Prostate gland (tissue), 2 donors: ENCODE measurements at regions not wholly inside any gene's neighbourhood (a gene's known extent, or its start where the extent isn't known, plus 50 kb on each side); places are given as distances from the start of the nearest gene placed in this dataset.

Source experiments
- DNase-seq: peaks from one replicate; pipeline ENCODE4 v3.0.0-alpha.2; 2019; ENCODE audit warnings: low spot score
- H3K27ac ChIP-seq, 2 donors: fragments of 200-600 bp; sonication (generic); 2 replicates each; pipeline ENCODE4 v1.5.1; 2017 to 2019
- H3K27me3 ChIP-seq: fragments of 200-600 bp; sonication (generic); replicated peaks from 2 replicates; pipeline ENCODE4 v1.5.1; 2019; ENCODE audit not compliant: insufficient read depth
- H3K36me3 ChIP-seq, 2 donors: fragments of 200-600 bp; sonication (generic); 1 replicate in 1 of 2; 2 replicates in 1 of 2; pipeline versions ENCODE4 v1.5.1 to v1.8.1; 2017 to 2019
- H3K4me1 ChIP-seq: fragments of 200-600 bp; sonication (generic); replicated peaks from 2 replicates; pipeline ENCODE4 v1.5.1; 2019
- H3K4me3 ChIP-seq, 2 donors: fragments of 200-600 bp; sonication (generic); 2 replicates each; pipeline ENCODE4 v1.5.1; 2017 to 2019
- H3K9me3 ChIP-seq: fragments of 200-600 bp; sonication (generic); 2 replicates; pipeline ENCODE4 v1.5.1; 2017
- CTCF ChIP-seq, 4 experiments: fragments of 200-600 bp in 2 of 4; fragments of 450-650 bp in 2 of 4; sonication (generic) in 2 of 4; IDR thresholded peaks; 1 replicate in 3 of 4; 2 replicates in 1 of 4; pipeline ENCODE4 v1.5.1; 2016 to 2019; ENCODE audit warnings: antibody characterized with exemption in 4 of 4, mild to moderate bottlenecking in 2 of 4, moderate library complexity in 2 of 4
- POLR2A ChIP-seq: fragments of 450-650 bp; IDR thresholded peaks from one replicate; pipeline ENCODE4 v1.6.1; 2016; ENCODE audit warnings: antibody characterized with exemption, mild to moderate bottlenecking
- POLR2AphosphoS5 ChIP-seq: sonication (generic); formaldehyde crosslinking; IDR thresholded peaks from one replicate; pipeline ENCODE4 v1.6.1; 2017; ENCODE audit warnings: antibody characterized with exemption
- WGBS: methylation state at CpG from one replicate; pipeline ENCODE4 v1.1.5; 2018; 5-methylcytosine and 5-hydroxymethylcytosine counted together
- intact Hi-C: fragments of 100-400 bp; cut with DNase I; formaldehyde crosslinking; loops from one replicate; pipeline ENCODE4 v1.14.2; 2022

GRCh38 chr16:51988977-51989376 is 558.0 kb downstream of the TOX3 start:
- intact Hi-C loops: no loop called here
- Histone ChIP-seq H3K36me3 (no peaks in the 10 kb centered on the region), H3K27ac (no peak overlapping the region), H3K27me3 (no peaks in the 10 kb centered on the region), H3K9me3 (no peaks in the 10 kb centered on the region), H3K4me1 (no peaks in the 10 kb centered on the region), H3K4me3 (no peak overlapping the region)
- no peak for DNase-seq
- TF ChIP-seq POLR2AphosphoS5 (no peak), POLR2A (no peak)

GRCh38 chr16:51987519-51987918 is 559.4 kb downstream of the TOX3 start:
- TF ChIP-seq POLR2AphosphoS5 (no peak), POLR2A (no peak), CTCF (IDR thresholded peaks at IDR 0.05) (no peak)
- Histone ChIP-seq H3K36me3 (no peaks in the 10 kb centered on the region), H3K27me3 (no peaks in the 10 kb centered on the region), H3K9me3 (no peaks in the 10 kb centered on the region), H3K4me1 (no peaks in the 10 kb centered on the region), H3K27ac (no peak overlapping the region), H3K4me3 (no peak overlapping the region)
- no peak for DNase-seq
- 96% methylated on average over 1 of the region's 1 CpG for WGBS
- intact Hi-C loops: no loop called here

GRCh38 chr16:51986717-51987116 is 560.2 kb downstream of the TOX3 start:
- no peaks in the 10 kb centered on the region for H3K36me3 ChIP-seq
- intact Hi-C loops: no loop called here
- no peak overlapping the region for H3K4me3 ChIP-seq
- no peak for TF ChIP-seq POLR2A
- no peak for TF ChIP-seq CTCF (IDR thresholded peaks at IDR 0.05)
- no peak for TF ChIP-seq POLR2AphosphoS5
- no peak for DNase-seq
- no peaks in the 10 kb centered on the region for H3K4me1 ChIP-seq
- no peak overlapping the region for H3K27ac ChIP-seq
- WGBS: 71% methylated on average over 2 of the region's 2 CpGs
- no peaks in the 10 kb centered on the region for H3K27me3 ChIP-seq
- no peaks in the 10 kb centered on the region for H3K9me3 ChIP-seq

- Histone ChIP-seq H3K36me3 (no peaks in the 10 kb centered on the region), H3K4me3 (no peak overlapping the region), H3K9me3 (no peaks in the 10 kb centered on the region), H3K27me3 (no peaks in the 10 kb centered on the region), H3K27ac (no peak overlapping the region), H3K4me1 (no peaks in the 10 kb centered on the region)
- TF ChIP-seq CTCF (IDR thresholded peaks at IDR 0.05) (no peak), POLR2A (no peak), POLR2AphosphoS5 (no peak)
- no peak for DNase-seq
- intact Hi-C loops: no loop called here
- 82% methylated on average over 1 of the region's 1 CpG for WGBS
These were observed 560.6 kb downstream of the TOX3 start for GRCh38 chr16:51986301-51986700.

GRCh38 chr16:51985126-51985525 is 561.8 kb downstream of the TOX3 start:
- Histone ChIP-seq H3K4me3 (no peak overlapping the region), H3K4me1 (no peaks in the 10 kb centered on the region), H3K36me3 (no peaks in the 10 kb centered on the region), H3K27ac (no peak overlapping the region), H3K9me3 (no peaks in the 10 kb centered on the region), H3K27me3 (no peaks in the 10 kb centered on the region)
- no peak for DNase-seq
- no peak for TF ChIP-seq CTCF (IDR thresholded peaks at IDR 0.05)
- 56% methylated on average over 2 of the region's 2 CpGs for whole genome bisulfite sequencing
- intact Hi-C loops: no loop called here

- DNase-seq: no peak
- Histone ChIP-seq H3K36me3 (no peaks in the 10 kb centered on the region), H3K27me3 (no peaks in the 10 kb centered on the region), H3K4me3 (no peak overlapping the region), H3K4me1 (no peaks in the 10 kb centered on the region), H3K9me3 (no peaks in the 10 kb centered on the region), H3K27ac (no peak overlapping the region)
- intact Hi-C loops: no loop called here
- no peak for TF ChIP-seq POLR2A
- 57% methylated on average over 2 of the region's 2 CpGs for WGBS
These were observed 562.5 kb downstream of the TOX3 start for GRCh38 chr16:51984395-51984794.
